ENCODE measurements at regions not wholly inside any gene's neighbourhood (a gene's known extent, or its start where the extent isn't known, plus 50 kb on each side); places are given as distances from the start of the nearest gene placed in this dataset.

- H3K27ac Mint-ChIP-seq: no peak overlapping the region
Observed at GRCh38 chr10:131810805-131811629, 89.8 kb upstream of the PPP2R2D start.

GRCh38 chr10:131811630-131812403 is 89.0 kb upstream of the PPP2R2D start:
- CTCF ChIA-PET: no interaction called here
- Mint-ChIP-seq H3K36me3 (ENCODE audit: low read depth) (no peaks in the 10 kb centered on the region), H3K4me1 (no peaks in the 10 kb centered on the region), H3K9me3 (no peaks in the 10 kb centered on the region), H3K4me3 (no peak overlapping the region), H3K27ac (no peak overlapping the region), H3K27me3 (no peaks in the 10 kb centered on the region)
- DNase-seq: peak; percentile 10
- POLR2A ChIA-PET: no interaction called here

More at GRCh38 chr10:131810805-131811629, 89.8 kb upstream of the PPP2R2D start:
- peak; percentile 9 for DNase-seq
- ChIA-PET POLR2A (no interaction called here), CTCF (no interaction called here)
- Mint-ChIP-seq H3K36me3 (ENCODE audit: low read depth) (no peaks in the 10 kb centered on the region), H3K9me3 (no peaks in the 10 kb centered on the region), H3K4me3 (no peak overlapping the region), H3K27me3 (no peaks in the 10 kb centered on the region), H3K4me1 (no peaks in the 10 kb centered on the region)

- DNase-seq: peak; percentile 14
- POLR2A ChIA-PET: no interaction called here
- H3K4me1 Mint-ChIP-seq: no peaks in the 10 kb centered on the region
- CTCF ChIA-PET: no interaction called here
- no peaks in the 10 kb centered on the region for H3K9me3 Mint-ChIP-seq
- no peak overlapping the region for H3K4me3 Mint-ChIP-seq
- H3K27ac Mint-ChIP-seq: no peak overlapping the region
- no peaks in the 10 kb centered on the region for H3K36me3 Mint-ChIP-seq (ENCODE audit: low read depth)
- H3K27me3 Mint-ChIP-seq: no peaks in the 10 kb centered on the region
Observed at GRCh38 chr10:131812736-131813604, 87.8 kb upstream of the PPP2R2D start.

GRCh38 chr10:131814567-131815265 is 86.1 kb upstream of the PPP2R2D start:
- CTCF ChIA-PET: no interaction called here
- Mint-ChIP-seq H3K36me3 (ENCODE audit: low read depth) (no peaks in the 10 kb centered on the region), H3K4me1 (no peaks in the 10 kb centered on the region), H3K9me3 (no peaks in the 10 kb centered on the region), H3K27ac (no peak overlapping the region), H3K4me3 (no peak overlapping the region), H3K27me3 (no peaks in the 10 kb centered on the region)
- peak; percentile 9 for DNase-seq
- POLR2A ChIA-PET: no interaction called here

- H3K36me3 Mint-ChIP-seq (ENCODE audit: low read depth): no peaks in the 10 kb centered on the region
- H3K4me1 Mint-ChIP-seq: no peaks in the 10 kb centered on the region
- POLR2A ChIA-PET: no interaction called here
- peak; percentile 8 for DNase-seq
- no peaks in the 10 kb centered on the region for H3K9me3 Mint-ChIP-seq
- CTCF ChIA-PET: no interaction called here
- no peak overlapping the region for H3K4me3 Mint-ChIP-seq
- no peak overlapping the region for H3K27ac Mint-ChIP-seq
- H3K27me3 Mint-ChIP-seq: no peaks in the 10 kb centered on the region
Observed at GRCh38 chr10:131815266-131816156, 85.3 kb upstream of the PPP2R2D start.

- Mint-ChIP-seq H3K4me1 (no peaks in the 10 kb centered on the region), H3K27me3 (no peaks in the 10 kb centered on the region), H3K36me3 (ENCODE audit: low read depth) (no peaks in the 10 kb centered on the region), H3K27ac (no peak overlapping the region), H3K9me3 (no peaks in the 10 kb centered on the region), H3K4me3 (no peak overlapping the region)
- peak; percentile 8 for DNase-seq
- CTCF ChIA-PET: no interaction called here
- POLR2A ChIA-PET: no interaction called here
Observed at GRCh38 chr10:131816157-131816775, 84.5 kb upstream of the PPP2R2D start.

GRCh38 chr10:131816941-131817700 is 83.7 kb upstream of the PPP2R2D start:
- CTCF ChIA-PET: no interaction called here
- Mint-ChIP-seq H3K4me3 (no peak overlapping the region), H3K27me3 (no peaks in the 10 kb centered on the region), H3K27ac (no peak overlapping the region), H3K9me3 (no peaks in the 10 kb centered on the region), H3K36me3 (ENCODE audit: low read depth) (no peaks in the 10 kb centered on the region), H3K4me1 (no peaks in the 10 kb centered on the region)
- POLR2A ChIA-PET: no interaction called here
- peak; percentile 15 for DNase-seq

- Mint-ChIP-seq H3K27me3 (no peaks in the 10 kb centered on the region), H3K9me3 (no peaks in the 10 kb centered on the region), H3K27ac (no peak overlapping the region), H3K36me3 (ENCODE audit: low read depth) (no peaks in the 10 kb centered on the region), H3K4me1 (no peaks in the 10 kb centered on the region), H3K4me3 (no peak overlapping the region)
- ChIA-PET CTCF (no interaction called here), POLR2A (no interaction called here)
- peak; percentile 10 for DNase-seq
Observed at GRCh38 chr10:131817866-131818509, 82.8 kb upstream of the PPP2R2D start.

- H3K4me1 Mint-ChIP-seq: no peaks in the 10 kb centered on the region
- ChIA-PET CTCF (no interaction called here), POLR2A (no interaction called here)
- DNase-seq: peak; percentile 11
- no peak overlapping the region for H3K27ac Mint-ChIP-seq
- H3K4me3 Mint-ChIP-seq: no peak overlapping the region
- H3K9me3 Mint-ChIP-seq: no peaks in the 10 kb centered on the region
- H3K27me3 Mint-ChIP-seq: no peaks in the 10 kb centered on the region
- H3K36me3 Mint-ChIP-seq (ENCODE audit: low read depth): no peaks in the 10 kb centered on the region
Observed at GRCh38 chr10:131818510-131819234, 82.1 kb upstream of the PPP2R2D start.

GRCh38 chr10:131819241-131820072 is 81.4 kb upstream of the PPP2R2D start:
- POLR2A ChIA-PET: no interaction called here
- Mint-ChIP-seq H3K9me3 (no peaks in the 10 kb centered on the region), H3K36me3 (ENCODE audit: low read depth) (no peaks in the 10 kb centered on the region), H3K27ac (no peak overlapping the region), H3K4me3 (no peak overlapping the region), H3K4me1 (no peaks in the 10 kb centered on the region), H3K27me3 (no peaks in the 10 kb centered on the region)
- CTCF ChIA-PET: no interaction called here
- peak; percentile 11 for DNase-seq
